Stimulated activated CD4-positive, alpha-beta T cell treated with anti-CD3 and anti-CD28 coated beads, Interleukin-2, amount 100 ng/mL, for 24 hours (primary cell): ENCODE measurements at regions not wholly inside any gene's neighbourhood (a gene's known extent, or its start where the extent isn't known, plus 50 kb on each side); places are given as distances from the start of the nearest gene placed in this dataset.
"Not testable (repeated sequence)": the region's sequence is repeated elsewhere in the genome, so short reads cannot be mapped to it uniquely, and the experiment has no call there.

Experiments
- DNase-seq, 2 donors: peaks; one replicate each; pipeline ENCODE4 v3.0.0-alpha.2; 2020

GRCh38 chr3:148534089-148534988, 163.4 kb upstream of the AGTR1 start:
- no peak for DNase-seq

- DNase-seq: no peak
These were observed 162.7 kb upstream of the AGTR1 start for GRCh38 chr3:148535001-148535400.

- no peak for DNase-seq
These were observed 157.4 kb upstream of the AGTR1 start for GRCh38 chr3:148540266-148540665.

DNA sequence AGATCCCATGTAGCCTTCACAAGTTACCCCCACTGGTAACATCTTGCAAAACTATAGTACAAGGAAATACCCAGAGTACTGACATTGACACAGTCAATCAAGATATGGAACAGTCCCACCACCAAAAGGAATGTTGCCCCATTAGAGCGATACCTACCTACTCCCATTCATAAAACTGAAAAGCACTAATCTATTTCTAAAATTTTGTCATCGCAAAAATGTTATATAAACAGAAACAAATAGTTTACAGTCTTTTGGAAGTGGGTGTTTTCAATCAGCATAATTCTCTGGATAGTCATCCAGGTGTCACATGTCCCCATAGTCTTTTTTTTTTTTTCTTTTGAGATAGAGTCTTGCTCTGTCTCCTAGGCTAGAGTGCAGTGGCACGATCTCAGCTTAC, 156.9 kb upstream of the AGTR1 start:
- no peak for DNase-seq

- DNase-seq: no peak
These were observed 150.7 kb upstream of the AGTR1 start for GRCh38 chr3:148546959-148547358.

GRCh38 chr3:148551767-148552260, 145.9 kb upstream of the AGTR1 start:
- DNase-seq: no peak

DNA sequence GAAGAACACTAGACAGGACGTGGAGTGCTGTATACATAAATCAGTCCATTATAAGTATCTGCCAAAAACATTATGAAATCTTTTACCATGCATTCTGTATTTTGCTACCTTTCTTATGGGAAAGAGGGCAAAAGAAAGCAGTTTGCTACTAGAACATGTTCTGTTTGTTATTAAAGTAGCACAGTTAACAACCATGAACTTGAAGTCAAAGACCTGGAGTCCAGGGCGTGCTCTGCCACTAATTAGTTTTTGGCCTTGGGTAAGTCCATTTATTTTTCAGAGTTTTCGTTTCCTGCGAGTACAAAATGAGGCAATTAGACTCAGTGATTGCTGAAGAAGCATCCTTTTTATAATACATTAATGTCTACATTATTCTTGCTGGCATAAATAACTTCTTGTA, 143.3 kb upstream of the AGTR1 start:
- DNase-seq: no peak

DNA sequence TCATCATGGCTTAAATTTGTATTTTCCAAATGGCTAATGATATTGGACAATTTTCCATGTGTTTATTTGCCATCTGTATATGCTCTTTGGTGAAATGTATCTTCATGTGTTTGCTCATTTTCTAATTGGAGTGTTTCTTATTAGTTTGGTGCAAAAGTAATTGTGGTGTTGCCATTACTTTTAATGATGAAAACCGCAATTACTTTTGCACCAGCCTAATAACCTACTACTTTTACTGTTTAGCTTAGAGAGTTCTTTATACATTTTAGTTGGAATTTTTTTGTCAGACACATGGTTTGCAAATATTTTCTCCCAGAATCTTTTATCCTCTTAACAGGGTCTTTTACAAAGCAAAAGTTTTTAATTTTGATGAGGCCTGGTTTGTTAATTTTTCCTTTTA, 141.0 kb upstream of the AGTR1 start:
- DNase-seq: no peak

DNA sequence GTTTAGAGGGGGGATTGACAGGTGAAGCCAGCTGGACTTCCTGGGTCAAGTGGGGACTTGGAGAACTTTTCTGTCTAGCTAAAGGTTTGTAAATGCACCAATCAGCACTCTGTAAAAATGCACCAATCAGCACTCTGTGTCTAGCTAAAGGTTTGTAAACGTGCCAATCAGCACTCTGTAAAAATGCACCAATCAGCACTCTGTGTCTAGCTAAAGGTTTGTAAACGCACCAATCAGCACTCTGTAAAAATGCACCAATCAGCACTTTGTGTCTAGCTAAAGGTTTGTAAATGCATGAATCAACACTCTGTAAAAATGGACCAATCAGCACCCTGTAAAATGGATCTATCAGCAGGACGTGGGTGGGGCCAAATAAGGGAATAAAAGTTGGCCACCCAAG, 120.1 kb upstream of the AGTR1 start:
- DNase-seq: not testable (repeated sequence)

DNA sequence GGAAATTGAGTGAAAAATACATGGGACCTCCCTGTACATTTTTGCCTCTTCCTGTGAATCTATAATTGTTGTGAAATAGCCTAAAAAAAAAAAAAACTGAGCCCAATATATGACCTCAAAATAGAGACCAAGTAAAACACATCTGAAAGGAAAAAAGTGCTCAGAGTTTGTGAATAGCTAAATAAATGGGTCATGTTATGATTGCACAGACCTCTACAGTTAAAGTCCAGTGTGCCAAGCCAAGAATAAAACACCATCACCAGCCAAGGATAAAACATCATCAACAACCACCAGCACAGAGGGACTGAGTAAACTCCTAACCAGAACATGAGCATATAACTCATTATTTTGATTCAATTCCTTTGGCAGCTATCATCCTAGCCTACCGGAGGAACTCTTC, 115.6 kb upstream of the AGTR1 start:
- no peak for DNase-seq

DNA sequence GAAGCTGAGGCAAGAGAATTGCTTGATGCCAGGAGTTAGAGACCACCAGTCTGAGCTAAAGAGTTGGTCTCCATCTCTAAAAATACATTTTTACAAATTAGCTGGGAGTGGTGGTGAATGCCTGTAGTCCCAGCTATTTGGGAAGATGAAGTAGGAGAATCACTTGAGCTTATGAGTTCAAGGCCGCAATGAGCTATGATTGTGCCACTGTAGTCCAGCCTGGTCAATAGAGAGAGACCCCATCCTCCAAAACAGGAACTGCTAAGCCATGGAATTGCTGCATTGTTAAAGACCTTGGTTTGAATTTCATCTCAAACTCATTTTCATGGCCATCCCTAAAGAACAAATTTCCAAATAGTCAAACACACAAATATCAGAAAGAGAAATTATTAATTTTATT, 113.9 kb upstream of the AGTR1 start:
- no peak for DNase-seq

DNA sequence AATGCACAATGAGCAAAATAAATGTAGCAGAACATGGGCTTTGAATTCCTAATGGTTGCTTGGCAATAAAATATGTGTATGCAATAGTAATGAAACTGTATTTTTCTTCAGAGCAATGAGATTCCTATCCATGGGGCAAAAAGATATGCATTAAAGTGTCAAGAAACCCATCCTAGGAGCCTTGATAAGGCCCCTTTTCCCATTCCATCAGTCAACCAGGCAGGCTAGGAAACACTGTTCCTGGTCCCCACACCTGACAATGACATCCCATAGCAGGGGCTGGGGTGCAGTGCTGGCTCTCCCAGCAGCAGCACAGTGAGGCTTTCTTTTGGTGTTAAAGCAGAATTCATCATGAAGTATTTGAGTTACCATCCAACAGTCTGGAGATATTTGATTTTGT, 113.3 kb upstream of the AGTR1 start:
- no peak for DNase-seq

DNA sequence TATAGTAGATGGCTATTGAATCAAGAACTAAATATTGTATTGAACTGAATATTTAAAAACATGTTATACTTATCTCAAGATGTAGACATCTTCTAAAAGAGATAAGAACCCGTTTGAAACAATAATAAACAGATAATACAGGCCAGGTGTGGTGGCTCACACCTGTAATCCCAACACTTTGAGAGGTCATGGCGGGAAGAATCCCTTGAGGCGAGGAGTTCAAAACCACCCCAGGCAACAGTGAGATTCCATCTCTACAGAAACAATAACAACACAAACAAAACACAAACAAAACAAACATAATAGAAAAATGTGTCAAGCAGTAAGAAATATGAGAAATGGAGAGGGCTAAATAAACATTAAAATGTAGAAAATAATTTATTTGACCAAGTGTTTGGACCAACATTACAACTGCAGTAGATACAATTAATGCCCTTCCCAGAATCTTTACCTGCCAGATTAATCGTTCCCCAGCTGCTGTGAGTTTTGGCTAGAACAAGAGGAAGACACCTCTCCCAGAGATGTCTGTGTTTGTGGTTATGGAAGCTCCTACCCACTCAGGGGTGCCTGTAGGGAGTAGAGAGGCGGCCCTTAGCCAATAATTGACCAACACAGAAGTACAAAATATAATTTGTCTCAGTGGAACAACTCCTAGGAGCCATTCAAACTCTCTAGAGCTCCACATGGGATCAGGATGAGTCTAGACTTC, 111.9 kb upstream of the AGTR1 start:
- no peak for DNase-seq

DNA sequence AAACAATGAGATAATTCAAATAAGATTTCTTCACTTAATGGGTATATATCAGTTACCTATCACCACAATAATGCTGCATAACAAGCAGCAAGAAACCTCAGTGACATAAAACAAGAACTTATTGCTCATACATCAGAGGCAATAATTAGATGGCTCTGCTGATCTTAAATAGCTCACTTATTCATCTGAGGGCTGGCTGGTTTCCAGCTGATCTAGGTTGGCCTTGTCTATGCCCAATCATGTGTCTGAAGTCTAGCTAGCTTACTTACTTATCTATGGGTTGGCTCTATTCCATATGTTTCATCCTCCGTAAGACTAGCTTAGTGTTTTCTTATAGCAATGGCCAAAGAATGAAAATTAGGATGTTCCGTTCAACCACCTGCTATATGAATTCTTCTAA, 109.4 kb upstream of the AGTR1 start:
- DNase-seq: no peak

- DNase-seq: no peak
These were observed 106.2 kb upstream of the AGTR1 start for GRCh38 chr3:148591525-148591924.

- no peak for DNase-seq
These were observed 99.1 kb upstream of the AGTR1 start for GRCh38 chr3:148598619-148599018.

- no peak for DNase-seq
These were observed 98.2 kb upstream of the AGTR1 start for GRCh38 chr3:148599481-148599880.

DNA sequence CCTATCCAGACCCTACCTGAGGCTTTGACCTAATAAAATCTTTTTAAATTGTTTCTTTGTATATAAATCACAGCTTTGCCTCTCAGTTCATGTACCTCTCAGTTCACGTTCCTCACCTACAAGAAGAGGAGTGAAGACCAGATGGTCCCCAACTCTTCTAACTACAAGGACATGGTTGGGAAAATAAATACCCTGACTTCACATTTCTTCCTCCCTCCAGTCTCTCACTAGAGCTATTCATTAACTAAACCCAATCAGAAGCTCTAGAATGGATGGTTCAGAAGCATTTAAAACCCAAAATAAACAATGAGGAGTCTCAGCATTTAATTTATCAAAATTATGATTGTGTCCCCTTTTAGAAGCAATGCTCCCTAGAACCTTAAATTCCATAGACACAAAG, 97.3 kb upstream of the AGTR1 start:
- DNase-seq: no peak

- DNase-seq: no peak
These were observed 96.6 kb upstream of the AGTR1 start for GRCh38 chr3:148600902-148601765.

DNA sequence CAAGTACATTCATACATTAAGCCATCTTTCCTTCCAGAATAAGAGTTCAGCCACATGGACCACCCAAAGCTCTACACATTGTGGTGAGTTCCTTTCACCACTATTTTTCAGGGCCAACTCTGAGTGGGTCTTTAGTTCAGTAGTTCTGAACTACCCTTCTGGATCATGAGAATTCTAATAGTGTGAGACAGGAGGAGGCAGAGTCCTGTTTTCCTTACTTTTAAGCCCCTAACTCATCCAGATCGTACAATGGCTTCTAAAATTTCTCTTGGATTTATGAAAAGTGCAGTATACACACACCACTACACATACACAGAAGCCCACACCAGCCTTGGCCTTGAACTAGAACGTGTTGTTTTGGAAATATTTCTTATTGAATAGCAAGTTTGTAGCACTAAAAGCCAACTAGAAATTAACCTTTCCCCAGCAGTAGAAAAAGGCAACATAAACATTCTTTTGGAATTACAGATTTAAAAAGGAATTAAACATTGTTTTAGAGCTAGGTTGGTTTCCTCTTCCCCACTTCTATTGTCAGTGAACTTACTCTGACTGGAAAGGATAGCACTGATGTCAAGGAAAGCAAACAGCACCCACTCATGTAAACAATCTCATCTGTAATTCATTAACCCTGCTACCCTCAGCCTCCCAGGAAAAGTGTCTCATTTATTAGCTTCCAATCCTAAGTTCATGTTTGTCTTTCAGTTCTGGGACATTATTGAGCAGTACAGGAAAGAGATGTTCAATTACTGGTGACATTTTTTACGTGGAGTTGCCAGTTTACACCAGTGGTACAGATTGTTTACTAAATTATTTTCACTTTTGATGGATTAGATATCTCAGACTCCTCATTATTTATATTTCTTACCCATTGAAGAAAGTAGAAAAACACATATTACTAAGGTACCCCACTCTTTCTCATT, 95.7 kb upstream of the AGTR1 start:
- DNase-seq: no peak

DNA sequence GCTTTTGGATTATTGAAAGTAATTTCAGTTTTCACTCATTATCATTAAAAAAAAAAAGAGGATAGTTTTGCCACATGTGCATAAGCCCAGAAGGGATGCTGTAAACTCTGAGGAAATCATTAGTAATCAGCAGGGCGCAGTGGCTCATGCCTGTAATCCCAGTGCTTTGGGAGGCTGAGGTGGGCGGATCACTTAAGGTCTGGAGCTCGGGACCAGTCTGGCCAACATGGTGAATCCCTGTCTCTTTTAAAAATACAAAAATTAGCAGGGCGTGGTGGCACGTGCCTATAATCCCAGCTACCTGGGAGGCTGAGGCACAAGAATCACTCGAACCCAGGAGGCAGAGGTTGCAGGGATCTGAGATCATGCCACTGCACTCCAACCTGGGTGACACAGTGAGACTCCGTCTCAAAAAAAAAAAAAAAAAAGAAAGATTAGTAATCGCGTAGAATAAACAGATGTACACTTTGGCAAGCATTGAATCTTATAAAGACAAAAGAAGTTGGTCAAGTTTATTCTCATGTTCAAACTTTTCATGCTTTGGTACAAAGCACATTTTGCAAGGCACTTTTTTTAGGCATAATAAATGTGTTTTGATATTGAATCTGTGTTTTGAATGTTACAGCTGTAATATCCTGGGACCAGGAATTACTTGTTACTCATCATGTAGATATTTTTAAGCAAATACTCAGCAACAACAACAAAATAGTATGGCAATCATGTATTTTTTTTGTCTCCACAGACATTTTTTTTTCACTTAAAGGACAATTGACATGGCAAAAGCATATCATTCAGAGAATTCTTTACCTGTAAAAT, 93.2 kb upstream of the AGTR1 start:
- DNase-seq: no peak
